ENCODE measurements at regions not wholly inside any gene's neighbourhood (a gene's known extent, or its start where the extent isn't known, plus 50 kb on each side); places are given as distances from the start of the nearest gene placed in this dataset.
"Not testable (repeated sequence)": the region's sequence is repeated elsewhere in the genome, so short reads cannot be mapped to it uniquely, and the experiment has no call there.

DNA sequence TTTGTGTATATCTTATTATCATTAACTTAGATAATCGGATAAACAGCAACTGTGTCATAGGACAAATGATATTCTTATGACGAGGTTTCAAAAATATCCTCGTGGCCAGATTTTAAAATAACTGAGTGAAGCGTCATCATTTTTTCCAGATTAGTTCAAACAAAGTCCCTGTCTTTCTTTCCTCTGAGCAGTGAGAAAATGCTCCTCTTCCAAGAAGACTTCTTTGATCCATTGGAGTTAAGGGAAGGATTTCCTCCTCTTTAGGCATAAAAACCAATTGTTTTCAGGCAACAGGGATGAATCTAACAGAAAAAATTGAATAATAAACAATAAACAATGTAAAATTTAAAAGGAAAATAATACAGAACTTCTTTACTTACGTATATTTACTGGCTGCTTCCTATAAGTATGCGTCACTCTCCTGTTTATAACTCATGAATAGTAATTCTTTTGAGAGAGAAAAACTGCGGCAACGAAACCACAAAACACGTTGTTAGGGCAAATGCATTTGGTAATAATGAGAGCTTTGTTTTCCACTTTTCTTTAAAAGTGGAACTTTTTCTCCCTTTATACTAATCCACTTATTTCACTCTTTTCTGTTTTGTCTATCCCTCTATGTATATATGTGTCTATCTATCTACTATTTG is 419.4 kb upstream of the ONECUT1 start:
- DNase-seq, result no peak

DNA sequence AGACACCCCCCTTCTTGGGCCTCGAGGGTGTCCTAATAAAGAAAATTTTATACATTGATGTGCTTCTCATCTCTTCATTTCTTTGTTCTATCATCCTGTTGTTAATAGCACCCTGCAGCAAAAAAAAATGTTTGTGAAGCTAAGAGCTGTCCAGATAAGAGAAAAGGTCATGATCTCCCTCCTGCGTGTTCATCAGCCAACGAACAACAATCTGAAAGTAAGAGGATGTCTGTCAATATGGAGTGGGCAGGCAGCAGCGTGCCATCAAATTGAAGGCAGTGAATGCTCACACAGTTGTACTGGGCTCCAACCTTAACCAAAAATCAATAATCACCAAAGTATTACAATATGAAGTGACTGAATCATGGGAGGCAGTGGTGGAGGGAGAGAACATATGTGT is 418.6 kb upstream of the ONECUT1 start:
- DNase-seq, result no peak

- no peak for DNase-seq
These were observed 413.3 kb upstream of the ONECUT1 start for GRCh38 chr15:53203454-53203853.

- DNase-seq, result no peak
These were observed 412.7 kb upstream of the ONECUT1 start for GRCh38 chr15:53202876-53203275.

GRCh38 chr15:53197426-53197839 is 407.3 kb upstream of the ONECUT1 start:
- DNase-seq, result peak; percentile 42

GRCh38 chr15:53196788-53197187 is 406.7 kb upstream of the ONECUT1 start:
- no peak for DNase-seq

GRCh38 chr15:53196242-53196641 is 406.1 kb upstream of the ONECUT1 start:
- DNase-seq, result no peak

DNA sequence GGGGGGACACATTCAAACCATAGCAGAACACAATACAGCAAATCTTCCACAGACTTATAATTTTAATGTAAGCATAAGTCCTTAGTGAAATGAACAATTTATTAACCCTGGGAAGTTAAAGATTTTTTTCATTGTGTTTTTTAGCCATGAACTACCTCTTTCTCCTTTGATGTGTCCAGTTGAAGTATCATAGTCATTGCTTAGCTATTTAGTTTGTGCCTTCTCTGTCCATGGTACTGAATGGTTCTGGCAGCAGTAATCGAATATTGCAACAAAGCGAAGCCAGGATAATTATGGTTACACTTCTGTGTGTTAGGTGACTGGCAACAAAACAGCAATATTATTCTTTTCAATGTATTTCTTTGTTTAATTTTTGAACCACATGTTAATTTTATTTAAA is 403.0 kb upstream of the ONECUT1 start:
- no peak for DNase-seq

DNA sequence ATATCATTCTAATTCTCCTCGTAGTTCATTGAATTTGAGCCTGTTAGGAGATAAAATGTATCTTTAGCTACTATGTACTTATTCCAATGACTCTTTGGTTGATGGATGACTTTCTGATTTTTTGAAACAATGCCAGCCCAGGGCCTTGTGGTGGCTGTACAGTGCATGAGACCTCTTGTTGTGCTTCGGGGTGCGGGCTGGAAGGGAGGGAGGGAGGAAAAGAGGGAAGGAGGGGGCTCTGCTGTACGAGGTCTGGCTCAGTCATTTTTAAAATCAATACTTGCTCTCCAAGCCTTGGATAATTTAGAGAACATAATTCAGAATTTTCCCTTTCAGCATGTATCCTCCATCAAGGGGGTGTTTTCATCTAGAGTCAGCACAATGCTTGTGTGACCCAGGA is 399.7 kb upstream of the ONECUT1 start:
- no peak for DNase-seq

DNA sequence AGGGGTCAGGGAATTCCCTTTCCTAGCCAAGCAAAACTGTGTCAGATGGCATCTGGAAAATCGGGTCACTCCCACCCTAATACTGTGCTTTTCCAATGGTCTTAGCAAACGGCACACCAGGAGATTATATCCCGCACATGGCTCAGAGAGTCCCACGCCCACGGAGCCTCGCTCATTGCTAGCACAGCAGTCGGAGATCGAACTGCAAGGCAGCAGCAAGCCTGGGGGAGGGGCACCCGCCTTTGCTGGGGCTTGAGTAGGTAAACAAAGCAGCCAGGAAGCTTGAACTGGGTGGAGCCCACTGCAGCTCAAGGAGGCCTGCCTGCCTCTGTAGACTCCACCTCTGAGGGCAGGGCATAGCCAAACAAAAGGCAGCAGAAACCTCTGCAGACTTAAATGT is 393.3 kb upstream of the ONECUT1 start:
- not testable (repeated sequence) for DNase-seq

GRCh38 chr15:53171571-53171970 is 381.4 kb upstream of the ONECUT1 start:
- no peak for DNase-seq

- no peak for DNase-seq
These were observed 376.6 kb upstream of the ONECUT1 start for GRCh38 chr15:53166684-53167201.

- DNase-seq, result no peak
These were observed 376.0 kb upstream of the ONECUT1 start for GRCh38 chr15:53165988-53166683.

DNA sequence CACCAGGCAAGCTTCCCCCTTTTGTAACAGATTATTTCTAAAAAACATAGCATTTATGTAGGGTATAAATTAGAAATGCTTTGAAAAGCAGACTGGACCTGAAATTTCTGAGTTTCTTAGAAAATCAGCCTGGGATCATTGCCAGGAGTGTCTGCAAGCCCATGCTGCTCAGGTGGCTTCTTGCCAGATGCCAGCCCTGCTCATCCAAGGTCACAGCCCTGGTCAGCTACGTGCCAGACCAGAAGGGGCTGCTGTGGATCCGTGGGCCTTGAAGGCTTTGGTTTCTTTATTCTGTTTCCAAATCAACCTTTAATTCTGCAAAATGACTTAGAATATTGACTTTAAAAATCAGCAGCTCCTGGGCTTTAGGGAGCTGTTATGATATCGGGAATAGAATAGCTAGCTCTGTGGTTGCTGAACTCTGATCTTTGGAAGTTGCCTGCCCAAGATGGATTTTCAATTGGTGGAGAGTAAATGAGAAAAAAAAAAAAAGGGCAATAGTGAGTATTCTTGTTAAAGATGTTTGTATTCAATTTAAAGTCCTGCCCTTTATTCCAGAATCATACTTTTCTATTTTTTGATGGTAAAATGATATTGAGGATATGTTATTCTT is 370.1 kb upstream of the ONECUT1 start:
- DNase-seq, result no peak

GRCh38 chr15:53159458-53159857 is 369.3 kb upstream of the ONECUT1 start:
- DNase-seq, result no peak

DNA sequence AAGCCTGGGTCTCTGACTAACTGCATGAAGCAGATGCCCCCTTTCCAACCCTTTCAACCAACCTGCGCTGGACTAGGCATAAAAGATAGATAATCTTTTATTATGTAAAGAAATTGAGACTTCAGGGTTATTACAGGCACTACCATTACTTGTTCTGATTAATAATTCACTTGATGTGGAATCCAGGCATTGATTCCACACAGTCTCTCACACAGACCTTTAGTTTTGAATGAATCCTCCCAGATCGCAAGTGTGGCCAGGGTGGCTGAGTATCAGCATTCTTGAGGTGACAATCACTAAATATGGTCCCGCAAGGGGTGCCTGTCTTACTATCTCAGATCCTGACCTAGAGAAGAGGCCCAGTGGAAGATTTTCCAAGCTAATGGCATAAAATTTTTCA is 368.9 kb upstream of the ONECUT1 start:
- DNase-seq, result no peak

DNA sequence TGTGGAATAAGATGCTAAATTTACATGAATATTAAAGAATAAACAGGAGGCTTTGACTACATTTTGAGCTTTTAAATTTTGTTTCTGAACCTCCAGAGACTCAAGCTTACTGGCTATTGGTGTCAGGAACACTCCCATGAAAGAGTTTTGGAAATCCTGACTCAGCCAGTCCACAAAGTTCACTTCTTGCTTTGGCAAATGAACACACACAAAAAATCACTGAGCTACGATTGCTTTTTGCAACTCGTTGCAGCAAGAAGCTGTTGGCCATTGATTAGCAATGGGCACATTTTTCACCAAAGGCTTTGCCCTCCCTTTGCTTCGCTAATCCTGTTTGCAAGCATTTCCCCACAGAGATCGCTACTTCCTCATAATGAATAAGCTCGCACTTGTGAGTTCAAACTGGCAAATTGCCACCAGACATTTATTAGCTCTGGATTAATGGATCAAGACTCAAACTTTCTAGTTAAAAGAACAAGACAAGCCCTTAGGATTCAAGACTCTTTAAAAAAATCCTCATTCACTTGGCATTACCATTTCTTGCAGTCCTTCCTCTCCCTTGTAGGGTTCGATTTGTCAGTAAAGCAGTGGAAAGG is 343.2 kb upstream of the ONECUT1 start:
- DNase-seq, result no peak

DNA sequence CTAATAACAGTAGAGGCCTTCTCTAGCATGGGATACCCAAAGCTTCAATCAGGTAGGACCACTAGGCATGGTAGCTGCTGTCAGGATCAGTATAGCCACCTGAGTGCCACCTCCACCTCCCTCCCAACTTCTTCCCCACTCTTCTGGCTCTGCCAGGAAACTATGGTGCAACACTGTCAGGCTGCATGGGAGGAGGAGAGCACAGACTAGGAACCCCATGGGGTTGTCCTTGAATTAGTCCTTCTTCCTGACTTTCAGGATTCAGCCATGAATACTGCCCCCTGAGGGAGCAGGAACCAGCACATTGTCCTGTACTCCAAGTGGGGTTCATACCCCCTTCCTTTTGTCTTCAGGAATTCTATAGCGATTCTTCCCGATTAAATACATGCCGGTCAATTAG is 340.8 kb upstream of the ONECUT1 start:
- DNase-seq, result no peak

GRCh38 chr15:53129121-53129904 is 339.2 kb upstream of the ONECUT1 start:
- DNase-seq, result no peak

GRCh38 chr15:53128652-53129051 is 338.5 kb upstream of the ONECUT1 start:
- no peak for DNase-seq

DNA sequence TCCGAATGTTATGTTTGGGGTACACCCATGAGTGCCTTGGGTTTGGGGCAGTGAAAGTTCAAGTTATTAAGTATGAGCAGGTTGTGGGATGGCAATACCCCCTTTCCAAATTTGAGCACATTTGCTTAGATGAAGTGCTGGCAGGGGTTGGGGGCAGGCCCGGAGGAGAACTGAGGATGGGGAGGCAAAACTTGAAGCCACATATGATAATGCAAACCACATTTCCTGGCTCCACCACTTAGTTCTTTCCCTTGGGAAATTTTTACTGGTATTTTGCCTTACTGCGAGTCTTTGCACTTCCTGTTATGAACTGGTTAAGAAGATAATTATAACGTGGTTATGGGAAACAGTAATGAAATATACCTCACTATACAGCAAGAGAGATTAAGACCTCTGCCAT is 336.0 kb upstream of the ONECUT1 start:
- no peak for DNase-seq

GRCh38 chr15:53122818-53123217 is 332.7 kb upstream of the ONECUT1 start:
- no peak for DNase-seq

DNA sequence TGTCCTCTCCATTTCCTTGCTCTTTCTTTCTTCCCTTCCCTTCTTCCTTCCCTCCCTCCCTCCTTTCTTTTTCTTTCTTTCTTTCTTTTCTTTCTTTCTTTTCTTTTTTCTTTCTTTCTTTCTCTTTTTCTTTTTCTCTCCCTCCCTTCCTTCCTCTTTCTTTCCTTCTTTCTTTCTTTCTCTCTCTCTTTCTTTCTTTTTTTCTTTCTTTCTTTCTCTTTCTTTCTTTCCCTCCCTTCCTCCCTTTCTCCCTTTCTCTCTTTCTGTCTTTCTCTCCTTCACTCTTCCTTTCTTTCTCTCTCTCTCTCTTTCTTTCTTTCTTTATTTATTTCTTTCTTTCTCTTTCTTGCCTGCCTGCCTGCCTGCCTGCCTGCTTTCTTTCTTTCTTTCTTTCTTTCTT is 326.8 kb upstream of the ONECUT1 start:
- not testable (repeated sequence) for DNase-seq

Data from 8988T (cell line).